ENCODE measurements at regions not wholly inside any gene's neighbourhood (a gene's known extent, or its start where the extent isn't known, plus 50 kb on each side); places are given as distances from the start of the nearest gene placed in this dataset.

DNA sequence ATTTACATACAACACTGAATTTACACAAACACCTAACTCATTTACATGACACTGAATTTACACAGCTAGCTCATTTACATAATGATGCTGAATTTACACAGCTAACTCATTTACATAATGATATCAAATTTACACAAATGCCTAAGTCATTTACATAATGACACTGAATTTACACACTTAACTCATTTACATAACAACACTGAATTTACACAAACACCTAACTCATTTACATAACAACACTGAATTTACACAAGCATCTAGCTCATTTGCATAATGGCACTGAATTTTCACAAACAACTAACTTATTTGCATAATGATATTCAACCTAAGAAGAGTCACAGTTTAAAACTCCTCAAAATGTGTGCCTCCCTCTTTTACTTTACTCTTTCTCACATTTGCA, 511.7 kb downstream of the GALR1 start:
- no peak for DNase-seq (ENCODE audit: low read depth)

DNA sequence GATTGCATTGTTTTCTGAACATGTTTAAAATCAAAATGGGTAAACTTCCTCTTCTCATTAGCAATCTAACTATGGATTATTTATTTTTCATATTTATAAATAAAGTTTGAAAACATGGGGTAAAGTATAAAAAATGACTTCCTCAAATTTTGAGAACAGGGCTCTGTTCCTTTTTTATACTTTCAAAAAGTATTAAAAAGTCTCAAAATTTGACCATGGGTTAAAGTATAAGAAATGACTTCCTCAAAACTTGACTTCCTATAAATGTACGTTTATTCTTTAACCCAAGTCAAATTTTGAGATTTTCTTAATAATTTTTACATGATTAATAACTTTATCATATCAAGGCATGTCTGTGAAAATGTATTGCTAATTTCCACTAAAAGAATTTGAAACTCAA, 512.4 kb downstream of the GALR1 start:
- DNase-seq (ENCODE audit: low read depth), result no peak

DNA sequence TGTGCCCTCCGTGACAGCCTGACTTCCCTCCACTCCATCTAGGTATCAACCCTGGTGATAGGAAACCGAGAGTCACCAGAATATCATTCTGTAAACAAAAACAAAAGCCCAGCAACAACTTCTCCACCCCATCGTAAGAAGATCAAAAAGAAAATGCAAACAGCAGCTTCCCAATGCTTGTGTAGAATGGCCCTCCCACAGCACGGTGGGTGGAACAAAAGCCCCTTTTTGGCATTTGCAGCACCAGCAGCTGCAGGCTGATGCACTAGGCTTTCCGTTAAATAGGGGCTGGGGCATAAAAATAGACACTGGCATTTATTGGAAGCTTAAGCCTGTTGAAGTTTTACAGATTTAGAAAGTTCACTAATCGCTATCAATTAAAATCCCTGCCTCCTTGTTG, 513.0 kb downstream of the GALR1 start:
- no peak for DNase-seq (ENCODE audit: low read depth)

DNA sequence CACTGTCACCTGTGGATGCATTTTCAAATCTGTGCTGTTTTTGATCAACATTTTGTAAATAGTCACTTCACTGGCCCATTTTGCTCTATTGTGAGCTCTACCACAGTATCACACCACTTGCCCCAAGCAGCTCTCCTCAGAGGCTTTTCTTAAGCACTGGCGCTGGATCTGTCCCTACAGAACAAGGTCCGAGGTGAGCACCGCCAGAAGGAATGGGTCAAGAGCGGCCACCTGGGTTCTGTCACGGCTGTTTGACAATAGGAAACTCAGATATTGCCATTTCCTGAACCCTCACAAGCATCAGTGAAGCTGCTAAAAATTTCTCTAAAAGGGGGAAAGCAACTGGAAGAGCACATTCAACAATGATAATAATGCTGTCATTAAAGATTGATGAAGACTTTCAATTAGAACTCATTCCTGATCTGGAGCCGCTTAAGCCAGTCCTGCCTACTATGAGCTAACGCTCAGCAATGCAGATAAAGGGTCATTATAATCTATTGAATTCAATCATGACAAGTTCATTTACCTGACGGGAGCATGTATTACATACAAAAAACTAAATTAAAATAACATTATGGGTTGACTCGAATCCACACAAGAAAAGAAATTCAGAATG, 514.0 kb downstream of the GALR1 start:
- DNase-seq (ENCODE audit: low read depth), result no peak

DNA sequence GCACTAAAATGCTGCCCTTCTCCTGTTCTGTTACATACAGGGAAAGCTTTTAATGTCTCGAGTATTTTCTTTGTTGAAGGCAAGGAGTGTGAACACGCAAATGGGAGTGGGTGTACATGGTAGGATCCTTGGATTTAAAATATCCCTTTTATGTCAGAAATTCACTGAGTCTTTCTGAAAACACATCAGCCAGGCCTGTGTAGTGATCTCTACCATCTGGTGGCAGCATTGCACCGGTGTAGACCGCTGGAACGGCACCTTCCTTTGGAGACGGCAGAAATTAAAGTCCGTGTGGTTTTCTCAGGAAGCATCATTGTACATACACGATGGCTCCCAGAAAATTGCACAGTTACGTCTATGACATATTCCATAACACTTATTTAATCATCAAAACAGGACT, 515.8 kb downstream of the GALR1 start:
- DNase-seq (ENCODE audit: low read depth), result no peak

DNA sequence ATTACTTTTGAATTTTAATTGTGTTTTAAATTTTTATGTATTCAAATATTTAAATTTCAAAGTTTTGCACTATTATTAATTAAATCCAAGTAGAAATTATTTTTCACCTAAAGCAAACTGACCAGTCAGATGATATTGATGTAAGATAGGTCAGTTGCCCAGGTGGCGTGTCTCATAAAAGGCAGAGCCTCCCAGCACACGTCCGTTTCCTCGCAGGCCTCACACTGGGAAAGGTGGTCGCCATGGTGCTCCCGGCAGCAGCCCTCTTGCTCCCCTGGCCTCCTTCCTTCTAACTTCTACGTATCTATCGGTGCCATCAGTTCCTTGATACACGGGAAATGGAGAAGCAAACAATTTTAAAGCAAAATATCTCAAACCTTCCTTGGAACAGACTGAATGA, 516.8 kb downstream of the GALR1 start:
- DNase-seq (ENCODE audit: low read depth), result no peak

DNA sequence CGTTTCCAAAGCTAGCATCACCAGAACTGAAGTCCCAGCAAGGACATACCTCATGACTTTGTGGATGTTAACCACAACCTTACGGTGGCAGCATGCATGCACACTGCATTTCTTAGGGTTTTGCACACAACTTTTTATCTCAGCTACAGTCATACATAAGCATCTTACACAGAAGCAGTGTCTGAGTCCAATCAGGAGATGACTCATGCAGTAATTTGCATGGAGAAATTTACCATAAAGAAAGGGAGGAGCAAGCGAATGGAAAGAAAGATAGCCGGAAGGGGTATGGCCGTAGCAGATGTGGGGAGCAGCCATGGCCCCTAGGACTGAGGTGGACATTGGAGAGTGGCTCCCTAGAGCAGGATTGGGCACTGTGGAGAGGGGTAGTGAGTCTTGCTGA, 522.5 kb downstream of the GALR1 start:
- no peak for DNase-seq (ENCODE audit: low read depth)

DNA sequence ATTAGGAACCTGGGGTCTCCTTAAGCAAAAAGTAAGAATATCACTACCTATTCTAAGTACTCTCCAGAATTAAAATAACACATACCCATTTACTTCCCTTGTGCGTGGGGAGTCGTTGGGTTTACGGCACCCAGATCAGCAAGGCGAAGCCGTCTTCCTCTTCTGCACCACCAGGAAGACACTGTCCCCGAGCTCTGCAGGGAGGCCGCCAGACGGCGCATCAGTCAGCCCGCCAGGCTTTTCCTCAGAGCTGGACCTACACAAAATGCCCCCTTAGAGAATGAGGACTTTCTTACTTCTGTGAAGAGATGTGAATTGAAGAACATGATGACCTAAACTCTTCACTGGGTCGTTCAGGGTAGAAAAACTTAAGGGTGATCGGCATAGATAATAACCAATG, 526.5 kb downstream of the GALR1 start:
- DNase-seq (ENCODE audit: low read depth), result no peak

DNA sequence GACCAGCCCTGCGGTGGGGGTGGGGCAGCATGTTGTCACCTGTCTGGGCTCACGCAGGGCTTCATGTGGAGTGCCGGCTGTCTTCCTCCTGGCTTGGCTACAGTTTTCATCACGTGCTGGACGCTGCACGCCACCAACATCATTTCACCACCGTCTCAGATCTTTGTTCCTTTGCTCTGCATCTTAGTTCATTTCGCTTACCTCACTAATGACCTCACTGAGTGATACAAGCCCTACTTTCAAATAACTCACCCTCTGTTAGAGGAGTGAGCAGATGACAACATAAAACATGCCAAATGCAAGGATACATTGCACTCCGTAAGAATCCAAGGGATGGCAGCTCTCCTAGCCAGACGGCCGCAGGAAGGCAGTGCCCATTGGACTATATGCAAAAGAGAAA, 527.5 kb downstream of the GALR1 start:
- no peak for DNase-seq (ENCODE audit: low read depth)

DNA sequence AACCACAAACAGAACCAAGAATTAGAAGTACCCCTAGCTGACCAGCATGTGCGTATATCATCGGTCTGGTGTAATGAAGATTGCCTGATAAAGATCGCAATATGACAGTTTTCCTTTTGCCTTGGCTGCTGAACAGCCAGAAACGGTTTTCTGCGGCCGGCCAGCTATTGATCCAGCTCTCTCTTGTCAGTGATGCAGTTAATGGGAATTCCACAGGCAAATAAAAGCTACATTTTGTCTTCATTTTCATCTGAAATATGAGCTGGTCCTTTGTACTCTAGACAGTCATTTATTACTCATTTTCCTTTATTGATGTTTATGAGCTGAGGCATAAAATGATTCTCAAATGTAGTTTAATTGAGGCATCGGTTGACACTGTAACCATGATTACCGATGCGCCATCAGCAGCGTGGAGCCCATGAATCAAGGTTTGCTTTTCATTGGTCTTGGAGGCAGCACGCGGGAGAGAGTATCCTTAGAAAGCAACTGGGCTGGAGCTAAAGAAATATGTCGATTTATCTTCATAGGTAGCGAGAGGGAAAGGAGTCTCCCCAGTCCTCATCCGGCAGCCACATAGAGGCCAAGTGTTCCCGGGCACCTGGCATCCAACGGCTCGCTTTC, 535.2 kb downstream of the GALR1 start:
- DNase-seq (ENCODE audit: low read depth), result no peak

DNA sequence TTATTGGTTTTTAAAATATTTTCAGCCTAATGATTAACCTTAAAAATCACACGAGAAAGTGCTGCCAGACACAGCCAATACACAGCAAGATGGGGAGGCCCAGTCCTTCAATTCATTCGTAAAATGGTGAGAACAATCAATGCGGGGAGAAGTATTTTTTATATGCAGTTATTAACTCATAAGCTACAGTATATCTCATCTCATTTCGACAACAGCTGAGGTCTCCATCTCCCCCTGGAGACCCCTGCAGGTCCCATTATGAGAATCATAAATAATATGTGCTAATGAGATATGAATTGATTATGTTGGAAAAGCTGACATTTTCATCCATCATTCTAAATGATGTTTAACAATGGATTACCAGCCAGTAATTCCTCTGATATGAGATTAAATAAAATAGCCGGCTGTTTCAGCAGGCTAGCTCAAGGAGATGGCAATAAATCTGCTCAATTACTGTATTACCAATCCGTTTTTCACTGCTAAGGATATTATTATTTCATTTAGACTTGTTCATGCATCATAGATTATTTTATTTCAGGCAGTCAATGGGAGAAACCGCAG, 535.8 kb downstream of the GALR1 start:
- DNase-seq (ENCODE audit: low read depth), result no peak

DNA sequence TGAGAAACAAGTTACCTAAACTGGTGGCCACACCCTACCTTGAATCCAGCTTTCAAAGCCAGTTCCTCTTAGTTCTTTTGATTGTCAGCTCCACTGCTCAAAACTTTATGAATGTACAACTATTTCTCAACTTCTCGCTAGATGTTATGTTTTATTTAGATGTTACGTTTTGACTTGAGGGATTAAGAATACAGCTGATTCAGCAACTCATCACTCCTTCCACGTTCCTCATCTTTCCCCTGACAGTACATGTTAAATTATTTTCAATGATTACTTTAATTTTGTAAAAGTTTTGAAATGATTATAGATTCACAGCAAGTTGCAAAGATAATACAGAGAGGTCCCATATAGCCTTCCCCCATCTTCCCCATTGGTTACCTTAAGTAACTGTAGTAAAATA, 553.4 kb downstream of the GALR1 start:
- DNase-seq (ENCODE audit: low read depth), result no peak

DNA sequence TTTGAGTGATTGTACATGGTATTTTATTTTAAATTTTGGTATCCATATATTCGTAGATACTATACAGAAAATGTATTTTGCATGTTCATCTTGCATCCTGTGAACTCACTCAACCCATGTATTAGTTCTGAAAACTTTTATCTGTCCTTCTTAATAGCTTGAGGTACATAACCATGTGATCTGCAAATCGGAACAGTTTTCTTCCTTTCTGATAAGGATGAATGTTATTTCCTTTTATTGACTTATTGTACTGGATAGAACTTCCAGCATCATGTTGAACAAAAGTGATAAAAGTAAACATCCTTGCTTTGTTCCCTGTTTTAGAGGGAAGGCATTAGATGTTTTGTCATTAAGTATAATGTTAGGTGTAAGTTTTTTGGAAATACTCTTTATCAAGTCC, 554.7 kb downstream of the GALR1 start:
- DNase-seq (ENCODE audit: low read depth), result no peak

DNA sequence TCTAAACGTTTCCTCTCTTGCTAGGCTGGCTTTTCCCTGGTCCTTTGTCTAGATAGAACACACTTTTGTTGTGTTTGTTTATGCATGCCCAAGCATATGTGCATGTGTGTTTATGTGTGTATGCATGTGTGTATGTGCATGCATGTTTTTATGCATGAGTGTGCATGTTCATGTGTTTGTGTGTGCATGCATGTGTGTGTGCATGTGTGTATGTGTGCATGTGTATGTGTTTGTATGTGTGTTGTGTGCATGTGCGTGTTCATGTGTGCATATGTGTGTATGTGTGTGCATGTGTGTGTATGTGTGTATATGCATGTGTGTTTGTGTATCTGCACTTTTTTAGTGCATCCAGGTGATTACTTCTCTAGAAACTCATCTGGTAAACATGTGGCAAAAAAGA, 558.0 kb downstream of the GALR1 start:
- no peak for DNase-seq (ENCODE audit: low read depth)

DNA sequence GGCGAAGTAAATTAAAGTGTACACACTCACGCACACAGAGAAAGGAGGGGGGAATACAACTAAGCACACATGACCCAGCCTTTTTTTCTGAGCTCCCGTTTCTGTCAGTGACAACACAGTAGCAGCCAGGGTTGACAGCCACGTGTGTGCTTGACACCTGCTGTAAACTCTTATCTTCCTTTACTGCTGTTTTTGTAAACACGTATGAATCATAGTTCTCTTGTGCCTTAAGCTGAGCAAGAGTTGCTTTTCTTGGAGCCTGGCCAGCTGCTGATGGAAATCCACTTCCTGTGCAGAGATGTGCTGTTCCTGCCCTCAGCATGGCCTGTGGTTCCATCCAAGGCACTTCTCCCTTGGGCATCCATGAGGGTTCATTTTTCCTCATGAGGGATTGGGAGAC, 561.9 kb downstream of the GALR1 start:
- no peak for DNase-seq (ENCODE audit: low read depth)

DNA sequence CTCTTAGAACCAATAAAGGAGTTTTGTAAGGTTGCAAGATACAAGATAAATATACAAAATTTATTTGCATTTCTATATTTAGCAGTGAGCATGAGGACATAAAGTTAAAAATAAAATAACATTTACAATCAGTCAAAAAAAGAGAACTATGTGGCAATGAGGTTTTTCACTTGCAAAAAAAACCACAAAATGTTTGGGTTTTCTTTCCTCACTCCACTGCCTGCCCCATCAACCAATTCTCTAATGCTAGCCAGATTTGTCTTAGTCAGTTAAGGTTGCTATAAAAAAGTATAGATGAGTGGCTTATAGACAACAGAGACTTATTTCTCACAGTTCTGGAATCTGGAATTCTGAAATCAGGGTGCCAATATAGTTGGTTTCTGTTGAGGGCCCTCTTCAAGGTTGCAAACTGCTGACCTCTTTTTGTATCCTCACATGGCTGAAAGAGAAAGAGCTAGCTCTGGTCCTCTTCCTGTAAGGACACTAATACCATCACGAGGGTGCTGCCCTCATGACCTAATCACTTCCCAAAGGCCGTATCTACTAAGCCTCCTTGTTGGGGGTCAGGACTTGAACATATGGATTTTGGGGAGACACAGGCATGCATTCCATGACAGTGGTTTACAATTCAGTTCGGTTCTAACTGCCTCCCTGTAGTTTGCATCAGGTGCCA, 566.2 kb downstream of the GALR1 start:
- no peak for DNase-seq (ENCODE audit: low read depth)

DNA sequence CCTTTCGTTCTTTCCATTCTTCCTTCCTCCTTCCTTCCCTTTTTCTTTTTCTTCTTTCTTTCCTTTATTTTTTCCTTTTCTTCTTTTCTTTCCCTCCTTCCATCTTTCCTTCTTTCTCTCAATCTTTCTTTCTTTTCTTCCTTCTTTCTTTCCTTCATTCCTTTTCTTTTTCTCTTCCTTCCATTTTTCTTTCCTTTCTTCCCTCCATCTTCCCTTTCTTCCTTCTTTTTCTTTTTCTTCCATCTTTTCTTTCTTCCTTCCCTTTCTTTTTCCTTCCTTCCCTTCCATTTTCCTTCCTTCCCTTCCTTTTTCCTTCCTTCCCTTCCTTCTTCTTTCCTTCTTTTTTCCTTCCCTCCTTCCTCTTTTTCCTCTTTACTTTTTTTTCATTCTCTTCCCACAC, 568.7 kb downstream of the GALR1 start:
- no peak for DNase-seq (ENCODE audit: low read depth)

DNA sequence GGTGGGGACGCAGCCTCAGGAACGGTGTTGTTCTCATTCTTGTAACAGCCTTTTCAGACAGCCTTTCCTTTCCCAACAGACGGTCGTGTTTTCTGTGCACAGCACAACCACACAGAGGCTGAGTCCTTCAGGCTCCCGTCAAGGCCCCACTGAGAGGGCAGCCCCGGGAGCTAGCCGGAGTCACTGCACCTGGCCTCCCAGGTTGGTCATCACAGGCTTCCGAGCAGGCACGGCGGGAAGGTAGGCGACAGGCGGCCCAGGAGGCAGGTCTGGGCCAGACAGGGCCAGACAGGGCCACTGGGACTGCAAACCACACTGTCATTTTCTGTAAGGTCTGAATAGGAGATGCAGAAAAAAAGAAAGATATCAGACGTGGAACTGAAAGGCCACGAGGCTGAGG, 570.8 kb downstream of the GALR1 start:
- DNase-seq (ENCODE audit: low read depth), result no peak

DNA sequence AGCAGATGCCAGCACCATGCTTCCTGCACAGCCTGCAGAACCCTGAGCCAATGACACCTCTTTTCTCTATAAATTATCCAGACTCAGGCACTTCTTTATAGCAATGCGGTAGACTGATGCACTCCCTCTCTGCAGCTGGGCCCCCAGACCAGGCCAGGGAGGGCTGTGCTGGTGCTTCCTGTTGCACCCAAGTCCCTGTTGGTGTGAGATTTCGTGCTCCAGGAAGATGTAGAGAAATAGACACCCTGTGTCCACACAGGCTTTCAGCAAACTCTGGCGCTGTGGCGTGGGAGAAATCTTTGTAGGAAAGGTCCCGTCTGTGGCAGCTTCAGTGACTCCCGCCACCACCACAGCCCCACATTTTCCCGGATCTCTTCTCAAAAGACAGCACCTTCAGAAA, 572.2 kb downstream of the GALR1 start:
- no peak for DNase-seq (ENCODE audit: low read depth)

DNA sequence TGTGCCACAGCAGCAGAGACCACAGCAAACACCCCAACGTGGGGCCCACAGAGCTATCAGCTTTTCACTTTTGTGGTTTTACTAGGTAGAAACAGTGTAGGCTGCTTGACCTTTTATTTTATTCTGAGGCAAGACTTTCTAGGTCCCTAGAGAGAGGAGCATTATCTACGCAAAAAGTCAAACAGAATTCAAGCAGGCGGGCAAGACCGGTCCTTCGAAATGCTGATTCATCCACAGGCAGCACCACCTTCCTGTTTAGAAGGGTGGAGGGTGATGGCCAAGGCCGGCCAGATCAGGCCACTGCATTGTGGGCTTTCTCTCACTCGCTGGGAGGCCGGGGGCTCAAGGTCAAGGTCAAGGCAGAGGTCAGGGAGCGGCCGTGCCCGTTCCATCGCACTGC, 573.0 kb downstream of the GALR1 start:
- DNase-seq (ENCODE audit: low read depth), result no peak

DNA sequence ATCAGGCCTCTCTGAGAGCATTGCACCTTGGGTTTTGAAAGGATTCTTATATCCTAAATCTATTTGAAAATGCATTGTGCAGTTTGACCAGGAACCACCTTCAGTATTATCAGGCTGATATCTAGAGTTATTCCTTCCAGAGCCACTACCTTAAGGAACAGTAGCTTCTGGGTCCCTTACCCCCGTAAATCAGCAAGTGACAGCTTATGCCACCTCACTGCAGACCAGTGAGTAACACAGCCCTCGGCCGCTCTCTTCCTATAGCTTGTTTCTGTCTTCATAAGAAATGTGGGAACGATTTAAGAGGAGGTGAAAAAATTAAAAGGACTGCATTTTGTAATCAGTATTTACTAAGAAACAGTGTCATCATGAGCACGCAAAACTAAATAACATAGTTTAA, 584.2 kb downstream of the GALR1 start:
- no peak for DNase-seq (ENCODE audit: low read depth)

DNA sequence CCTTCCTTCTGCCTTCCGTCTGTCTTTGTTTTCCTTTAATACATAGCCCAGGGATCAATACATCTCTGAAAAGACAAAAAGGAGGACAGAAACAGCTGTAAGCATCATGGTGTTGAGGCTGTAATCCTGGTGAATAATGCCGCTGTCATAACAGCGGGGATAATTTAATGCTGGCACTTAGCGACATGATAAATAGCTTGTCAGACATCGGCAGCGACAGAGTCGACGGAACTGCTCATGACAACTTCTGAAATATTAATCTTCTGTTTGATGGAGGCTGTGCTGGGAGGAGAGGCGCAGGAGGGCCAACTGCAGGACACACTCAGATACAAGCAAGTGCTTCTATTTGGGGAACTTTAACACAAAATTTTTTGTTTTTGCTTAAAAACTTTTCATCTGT, 602.2 kb downstream of the GALR1 start:
- no peak for DNase-seq (ENCODE audit: low read depth)

DNA sequence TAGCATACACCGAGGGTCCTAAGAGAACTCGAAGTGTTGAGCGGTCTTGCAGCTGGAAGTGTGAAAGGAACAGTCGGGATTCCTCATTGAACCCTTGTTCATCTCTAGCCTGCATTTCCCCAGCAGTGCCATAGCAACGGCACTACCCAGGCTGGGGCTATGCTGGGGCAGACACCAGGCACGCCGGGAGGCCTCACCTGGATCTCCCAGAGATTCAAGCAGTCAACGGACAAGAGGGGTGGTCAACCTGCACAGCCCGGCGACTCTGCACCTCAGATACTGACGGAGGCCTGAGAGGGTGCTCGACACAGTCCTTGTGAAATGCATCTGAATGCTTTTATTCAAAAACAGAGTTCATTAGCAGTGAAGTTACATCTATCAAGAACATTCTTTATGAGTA, 604.2 kb downstream of the GALR1 start:
- DNase-seq (ENCODE audit: low read depth), result no peak
